Endodermal cell (in vitro differentiated cells): ENCODE measurements at regions not wholly inside any gene's neighbourhood (a gene's known extent, or its start where the extent isn't known, plus 50 kb on each side); places are given as distances from the start of the nearest gene placed in this dataset.
"Not testable (repeated sequence)": the region's sequence is repeated elsewhere in the genome, so short reads cannot be mapped to it uniquely, and the experiment has no call there.

Source experiments
- DNase-seq: peaks from one replicate; pipeline ENCODE4 v3.0.0-alpha.2; 2017
- H3K27ac ChIP-seq: 2 replicates; pipeline ENCODE4 v1.5.1; 2013; ENCODE audit warnings: mild to moderate bottlenecking, low read depth, low read length, moderate library complexity
- H3K27me3 ChIP-seq: 2 replicates; pipeline ENCODE4 v1.6.1; 2013; ENCODE audit warnings: mild to moderate bottlenecking, low read length, moderate library complexity; ENCODE audit not compliant: insufficient read depth, control insufficient read depth, poor library complexity, severe bottlenecking
- H3K36me3 ChIP-seq: 2 replicates; pipeline ENCODE4 v1.7.0; 2013; ENCODE audit warnings: mild to moderate bottlenecking, low read length, moderate library complexity; ENCODE audit not compliant: control insufficient read depth, insufficient read depth
- H3K4me1 ChIP-seq: one replicate; pipeline ENCODE4 v1.7.0; 2013; ENCODE audit warnings: low read length; ENCODE audit not compliant: control insufficient read depth, insufficient read depth
- H3K4me3 ChIP-seq: 2 replicates; pipeline ENCODE4 v1.5.1; 2013; ENCODE audit warnings: mild to moderate bottlenecking, low read length, moderate library complexity
- H3K9ac ChIP-seq: 2 replicates; pipeline ENCODE4 v1.6.1; 2013; ENCODE audit warnings: mild to moderate bottlenecking, low read length, moderate library complexity; ENCODE audit not compliant: poor library complexity, severe bottlenecking; ENCODE audit errors: extremely low read depth
- H3K9me3 ChIP-seq: 2 replicates; pipeline ENCODE4 v1.6.1; 2013; ENCODE audit warnings: mild to moderate bottlenecking, low read length, moderate library complexity; ENCODE audit not compliant: control insufficient read depth
- H3K27ac Mint-ChIP-seq: 2 replicates; pipeline ENCODE4 v1.8.0; 2020; ENCODE audit warnings: mixed read lengths
- H3K27me3 Mint-ChIP-seq: 2 replicates; pipeline ENCODE4 v1.8.0; 2021; ENCODE audit warnings: mild to moderate bottlenecking, mixed read lengths; ENCODE audit not compliant: insufficient read depth
- H3K36me3 Mint-ChIP-seq: 2 replicates; pipeline ENCODE4 v1.8.0; 2020; ENCODE audit warnings: low read depth, mixed read lengths
- H3K4me1 Mint-ChIP-seq: 2 replicates; pipeline ENCODE4 v1.8.0; 2020; ENCODE audit warnings: mixed read lengths
- H3K4me3 Mint-ChIP-seq: 2 replicates; pipeline ENCODE4 v1.8.0; 2020; ENCODE audit warnings: mild to moderate bottlenecking, moderate library complexity, mixed read lengths
- H3K9me3 Mint-ChIP-seq: 2 replicates; pipeline ENCODE4 v1.8.0; 2020; ENCODE audit warnings: mild to moderate bottlenecking, mixed read lengths
- WGBS, 2 experiments: methylation state at CpG; one replicate each; pipeline versions ENCODE4 v1.1.5 to v1.1.7; 2013; ENCODE audit warnings: missing lambda C conversion rate in 2 of 2, mixed read lengths in 1 of 2; ENCODE audit not compliant: insufficient coverage in 1 of 2, insufficient read length in 1 of 2; 5-methylcytosine and 5-hydroxymethylcytosine counted together

DNA sequence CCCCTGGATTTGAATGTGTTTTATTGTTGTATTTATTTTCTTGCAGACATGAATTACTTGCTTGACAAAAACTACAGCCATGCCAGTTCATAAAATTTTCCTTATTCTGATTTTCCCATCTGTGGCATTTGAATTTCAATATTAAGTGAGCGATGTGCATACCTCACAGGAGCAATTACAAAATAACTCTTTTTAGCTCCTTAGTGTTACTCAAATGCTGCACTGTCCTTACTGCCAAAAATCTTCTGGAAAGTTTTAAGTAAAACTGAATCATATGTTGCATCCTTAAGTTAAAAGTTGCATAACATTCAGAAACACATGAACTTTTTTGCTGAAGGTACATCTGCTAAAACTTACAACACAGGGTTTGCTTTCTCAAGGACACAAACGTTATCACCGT lies 120.1 kb downstream of the OR4M2 start:
- not testable (repeated sequence) for H3K36me3 ChIP-seq, H3K9me3 Mint-ChIP-seq, H3K27me3 ChIP-seq, H3K9ac ChIP-seq, H3K36me3 Mint-ChIP-seq, H3K4me3 ChIP-seq, DNase-seq, H3K4me1 ChIP-seq, H3K4me3 Mint-ChIP-seq, H3K27ac ChIP-seq, H3K27ac Mint-ChIP-seq, H3K27me3 Mint-ChIP-seq, H3K9me3 ChIP-seq, H3K4me1 Mint-ChIP-seq
- no CpG with 5 or more reads among the region's 3 CpGs for WGBS, 2 experiments

DNA sequence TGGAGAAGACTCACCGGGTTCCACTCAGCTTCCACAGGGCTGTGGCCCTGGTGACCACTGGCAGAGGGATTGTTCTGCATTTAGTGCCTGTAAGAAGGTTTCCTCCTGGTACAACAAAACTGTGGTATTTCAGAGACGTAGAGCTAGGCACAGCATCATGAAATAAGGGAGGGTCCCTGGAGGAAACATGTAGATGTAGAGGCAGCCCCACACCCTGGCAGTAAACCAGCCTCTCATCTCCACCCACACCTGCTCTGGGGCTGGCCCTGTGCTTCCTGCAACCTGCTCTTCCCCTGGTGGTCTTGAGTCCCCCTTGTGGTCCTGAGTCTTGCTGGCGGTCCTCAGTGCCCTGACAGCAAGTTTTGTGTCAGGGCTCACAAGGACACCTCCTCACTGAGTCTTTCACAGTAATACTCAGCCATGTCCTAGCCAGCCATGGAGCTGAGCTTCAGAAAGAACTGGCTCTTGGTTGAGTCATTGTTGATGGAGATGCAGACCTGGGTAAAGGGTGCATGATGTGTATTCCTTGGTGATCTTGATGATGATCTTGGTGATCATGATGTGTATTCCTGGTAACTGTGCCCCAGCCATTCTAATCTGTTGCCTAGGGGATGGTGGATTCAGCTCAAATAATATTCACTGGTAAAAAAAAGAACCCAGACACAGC lies 121.8 kb downstream of the OR4M2 start:
- H3K9ac ChIP-seq, H3K4me3 ChIP-seq, H3K36me3 Mint-ChIP-seq, H3K36me3 ChIP-seq, H3K27me3 Mint-ChIP-seq, H3K4me3 Mint-ChIP-seq, H3K27me3 ChIP-seq, H3K9me3 ChIP-seq, H3K27ac Mint-ChIP-seq, H3K4me1 ChIP-seq, H3K9me3 Mint-ChIP-seq, H3K4me1 Mint-ChIP-seq, H3K27ac ChIP-seq, DNase-seq: not testable (repeated sequence)
- WGBS, 2 experiments = no CpG with 5 or more reads among the region's 3 CpGs

DNA sequence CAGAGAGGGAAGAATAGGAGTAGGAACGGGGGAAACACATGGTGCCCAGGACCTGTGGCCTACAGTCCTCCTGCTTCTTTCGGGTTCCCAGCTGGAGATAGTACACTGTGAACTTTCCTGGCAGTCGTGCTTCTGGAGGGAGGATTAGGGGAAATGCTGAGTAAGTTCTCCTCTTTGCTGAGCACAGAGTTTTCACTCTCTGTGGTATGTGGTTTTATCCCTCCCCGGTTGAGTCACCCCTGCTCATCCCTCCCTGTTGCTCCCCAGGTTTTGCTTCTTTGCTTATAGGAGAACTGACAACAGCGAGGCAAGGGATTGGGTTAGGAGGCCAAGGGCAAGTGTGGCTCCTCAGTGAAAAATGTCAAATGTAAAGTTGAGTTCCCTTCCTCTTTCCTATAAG lies 122.9 kb downstream of the OR4M2 start:
- not testable (repeated sequence) for H3K4me1 ChIP-seq, H3K9ac ChIP-seq, H3K27ac ChIP-seq, DNase-seq, H3K4me3 ChIP-seq, H3K4me3 Mint-ChIP-seq, H3K36me3 Mint-ChIP-seq, H3K36me3 ChIP-seq, H3K4me1 Mint-ChIP-seq, H3K27me3 Mint-ChIP-seq, H3K27ac Mint-ChIP-seq, H3K9me3 ChIP-seq, H3K27me3 ChIP-seq, H3K9me3 Mint-ChIP-seq
- no CpG with 5 or more reads among the region's 5 CpGs for WGBS, 2 experiments

DNA sequence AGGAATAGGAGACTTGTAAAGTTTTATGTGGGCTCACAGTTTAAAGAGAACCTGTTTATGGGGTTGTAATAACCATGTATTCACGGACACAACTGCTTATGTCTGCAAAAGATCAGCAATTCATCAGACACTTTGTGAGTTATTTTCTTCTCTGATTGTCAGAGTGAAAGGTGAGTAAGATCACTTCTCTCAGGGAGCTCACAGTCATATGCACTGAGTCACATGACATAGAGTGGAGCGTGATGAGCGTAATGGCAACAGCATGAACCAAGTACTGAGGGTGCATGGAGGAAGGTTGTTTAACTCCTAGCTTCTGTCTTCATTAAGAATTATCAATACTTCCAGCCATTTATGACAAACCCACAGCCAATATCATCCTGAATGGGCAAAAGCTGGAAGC lies 128.8 kb downstream of the OR4M2 start:
- H3K4me3 Mint-ChIP-seq, H3K36me3 ChIP-seq, DNase-seq, H3K9me3 ChIP-seq, H3K4me1 ChIP-seq, H3K4me1 Mint-ChIP-seq, H3K9ac ChIP-seq, H3K27ac Mint-ChIP-seq, H3K27me3 ChIP-seq, H3K36me3 Mint-ChIP-seq, H3K27ac ChIP-seq, H3K4me3 ChIP-seq, H3K9me3 Mint-ChIP-seq, H3K27me3 Mint-ChIP-seq: not testable (repeated sequence)
- WGBS, 2 experiments = no CpG with 5 or more reads among the region's 3 CpGs

DNA sequence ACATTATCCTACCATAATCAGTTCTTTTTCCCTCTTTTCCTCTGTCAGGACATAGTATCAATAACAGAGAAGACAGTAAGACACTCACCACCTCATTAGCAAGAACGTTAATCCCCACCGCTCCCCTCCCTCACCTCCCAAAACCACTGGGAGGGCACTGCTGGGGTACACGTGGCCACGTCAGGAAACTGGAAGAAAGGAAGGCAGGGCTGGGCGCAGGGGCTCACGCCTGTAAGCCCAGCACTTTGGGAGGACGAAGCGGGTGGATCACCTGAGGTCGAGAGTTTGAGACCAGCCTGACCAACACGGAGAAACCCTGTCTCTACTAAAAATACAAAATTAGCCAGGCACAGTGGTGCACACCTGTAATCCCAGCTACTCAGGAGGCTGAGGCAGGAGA lies 142.3 kb downstream of the OR4M2 start:
- H3K4me1 Mint-ChIP-seq, H3K27ac Mint-ChIP-seq, H3K27me3 ChIP-seq: not testable (repeated sequence)

More for the DNA sequence above, 142.3 kb downstream of the OR4M2 start:
- H3K36me3 Mint-ChIP-seq = peaks cover 12% of the 10 kb centered on the region
- 80 to 83% methylated on average over 10 of the region's 10 CpGs for WGBS, 2 experiments
- H3K4me3 Mint-ChIP-seq, H3K27me3 Mint-ChIP-seq, H3K4me3 ChIP-seq, H3K36me3 ChIP-seq, H3K4me1 ChIP-seq, DNase-seq, H3K9ac ChIP-seq, H3K27ac ChIP-seq: not testable (repeated sequence)
- peaks cover 53% of the 10 kb centered on the region for H3K9me3 ChIP-seq
- H3K9me3 Mint-ChIP-seq = peaks cover 67% of the 10 kb centered on the region
